Left lobe of liver (tissue), 2 donors: ENCODE measurements at regions not wholly inside any gene's neighbourhood (a gene's known extent, or its start where the extent isn't known, plus 50 kb on each side); places are given as distances from the start of the nearest gene placed in this dataset.
"Not testable (repeated sequence)": the region's sequence is repeated elsewhere in the genome, so short reads cannot be mapped to it uniquely, and the experiment has no call there.

Source experiments
- ATAC-seq: fragments of 200-7000 bp; cut with Tn5 transposase; one replicate; pipeline ENCODE4 v1.9.1; 2020; ENCODE audit warnings: mild to moderate bottlenecking, moderate library complexity
- DNase-seq: peaks from one replicate; pipeline ENCODE4 v3.0.0-alpha.2; 2020; ENCODE audit warnings: low spot score
- donor health status: DM: no; HTN: no; CAD: no; lungs with moderate emphysema.
- donor health status: DM: no; HTN: yes; CAD: no.

- ATAC-seq, result no peak
- DNase-seq, result no peak
These were observed 1252.9 kb upstream of the ACVR2A start for GRCh38 chr2:146591908-146592307.

DNA sequence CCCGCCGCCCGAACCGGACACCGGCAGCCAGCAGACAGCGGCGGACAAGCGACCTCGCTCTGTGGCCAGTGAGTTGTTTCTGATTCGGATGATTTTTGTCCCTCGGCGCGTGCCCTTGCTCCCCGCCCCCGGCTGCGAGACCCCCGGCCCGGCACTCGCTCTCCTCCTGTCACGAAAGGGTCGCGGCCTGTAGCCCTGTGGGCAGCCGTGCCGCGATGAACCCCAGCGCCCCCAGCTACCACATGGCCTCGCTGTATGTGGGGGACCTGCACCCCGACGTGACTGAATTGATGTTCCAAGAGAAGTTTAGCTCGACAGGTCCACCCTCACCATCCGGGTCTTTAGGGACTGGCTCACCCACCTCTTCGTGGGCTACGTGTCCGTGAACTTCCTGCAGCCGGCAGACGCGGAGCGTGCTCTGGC lies 1257.5 kb upstream of the ACVR2A start:
- no peak for ATAC-seq
- no peak for DNase-seq

- DNase-seq (no peak), ATAC-seq (no peak)
These were observed 1260.5 kb upstream of the ACVR2A start for GRCh38 chr2:146584316-146584715.

- no peak for ATAC-seq
- DNase-seq, result no peak
These were observed 1265.5 kb upstream of the ACVR2A start for GRCh38 chr2:146579147-146579930.

DNA sequence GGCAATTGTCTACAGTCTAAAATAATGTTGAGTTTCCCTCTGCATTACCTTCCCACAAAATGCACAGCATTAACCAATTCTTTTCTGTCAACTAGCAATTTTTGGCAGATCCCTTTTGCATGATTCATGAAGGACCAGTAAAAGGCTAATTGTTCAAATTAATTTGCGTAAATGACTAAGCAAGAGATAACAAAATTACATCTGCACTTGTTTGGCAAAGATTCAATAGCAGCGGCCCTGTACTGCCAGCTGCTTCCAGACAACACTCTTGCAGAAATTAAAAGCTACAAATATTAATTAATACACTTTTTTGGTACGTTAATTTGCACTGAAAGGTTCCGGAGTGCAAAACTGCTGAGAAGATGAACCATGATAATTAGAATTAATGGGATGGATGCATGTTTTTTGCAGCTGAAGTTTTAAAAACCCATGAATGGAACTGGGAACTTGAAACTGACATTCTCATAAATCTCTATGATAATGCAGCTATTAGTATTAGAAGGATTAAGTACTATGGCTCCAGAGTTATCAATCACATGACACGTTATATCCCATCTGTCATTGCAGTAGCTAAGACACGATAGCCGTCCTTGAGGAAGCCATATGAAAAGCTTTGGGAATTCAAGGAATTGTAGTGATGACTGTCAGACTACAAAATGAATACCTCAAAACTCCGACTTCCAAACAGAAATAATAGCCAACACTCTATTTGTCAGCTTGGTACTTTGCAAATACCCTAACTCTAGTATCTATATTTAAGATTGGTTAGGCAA lies 1268.3 kb upstream of the ACVR2A start:
- DNase-seq, result no peak
- no peak for ATAC-seq

DNA sequence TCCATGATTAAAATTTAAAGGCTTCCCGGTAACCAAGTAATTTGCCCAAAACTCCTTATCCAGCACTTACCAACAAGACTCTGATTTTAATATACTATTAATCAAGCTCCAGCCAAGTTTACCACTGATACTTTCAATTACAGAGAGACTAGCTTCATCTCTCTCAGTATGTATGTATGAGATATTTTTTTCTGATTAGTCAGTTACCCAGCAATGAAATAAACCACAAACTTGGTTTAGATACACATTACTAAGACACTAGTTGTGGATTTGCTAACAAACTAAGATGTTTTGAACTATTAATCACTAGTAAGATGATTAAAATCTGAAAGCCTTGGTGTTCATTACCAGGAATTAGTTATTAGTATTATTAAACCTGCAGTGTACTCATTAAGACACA lies 1272.2 kb upstream of the ACVR2A start:
- DNase-seq, result no peak
- no peak for ATAC-seq

DNA sequence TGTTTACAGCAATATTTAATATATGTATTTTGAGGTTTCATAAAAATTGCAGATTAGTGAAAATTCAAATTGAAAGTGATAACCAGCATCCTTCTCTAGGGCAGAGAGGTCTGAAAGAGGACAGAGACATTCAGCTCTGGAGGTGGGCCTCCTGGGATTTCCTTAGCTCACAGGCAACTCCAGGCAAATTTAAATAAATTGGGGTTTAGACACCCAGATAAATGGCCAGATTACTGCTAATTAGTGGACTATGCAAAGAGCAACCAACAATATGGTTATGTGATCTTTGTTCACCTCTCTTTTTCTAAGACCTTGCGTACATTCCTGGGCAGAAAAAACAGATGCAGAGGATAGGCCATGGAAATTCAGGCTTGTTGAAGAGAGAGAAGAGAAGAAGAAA lies 1282.8 kb upstream of the ACVR2A start:
- ATAC-seq, result no peak
- no peak for DNase-seq

GRCh38 chr2:146547236-146547635 lies 1297.6 kb upstream of the ACVR2A start:
- ATAC-seq, result no peak

GRCh38 chr2:146544701-146545100 lies 1300.1 kb upstream of the ACVR2A start:
- DNase-seq, result no peak
- ATAC-seq, result no peak

More at GRCh38 chr2:146547236-146547635, 1297.6 kb upstream of the ACVR2A start:
- DNase-seq, result no peak

GRCh38 chr2:146541896-146542295 lies 1302.9 kb upstream of the ACVR2A start:
- DNase-seq, result no peak
- no peak for ATAC-seq

DNA sequence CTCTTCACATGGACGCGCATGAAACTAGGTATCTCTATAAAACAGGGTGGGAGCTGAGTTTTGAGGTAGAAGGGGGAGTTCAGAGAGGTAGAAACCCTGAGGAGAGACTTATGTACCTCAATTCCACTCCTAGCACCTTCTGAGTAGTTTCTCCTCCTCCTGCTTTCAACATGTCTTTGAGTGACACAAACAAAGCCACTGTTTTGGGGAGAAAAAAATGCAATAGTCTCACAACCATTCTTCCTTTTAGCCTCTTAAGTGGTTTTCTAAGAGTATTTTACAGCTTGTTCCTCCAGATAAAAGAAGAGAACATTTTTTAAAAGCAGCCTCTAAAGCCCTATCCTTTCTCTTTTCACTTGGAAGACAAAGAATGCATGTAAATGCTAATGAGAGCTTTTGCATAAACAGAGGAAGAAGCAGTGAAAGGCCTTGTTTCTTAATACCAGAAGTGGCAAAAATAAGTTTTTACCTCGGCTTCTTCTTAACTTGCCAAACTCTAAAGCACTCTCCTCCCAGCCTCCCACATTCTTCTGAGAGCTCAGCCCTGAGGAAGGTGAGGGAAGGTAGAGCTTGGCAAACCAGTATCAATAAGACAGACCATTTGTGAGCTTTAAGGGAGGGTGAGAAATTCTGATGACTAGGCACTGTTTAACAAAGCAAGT lies 1304.4 kb upstream of the ACVR2A start:
- ATAC-seq, result no peak

GRCh38 chr2:146539739-146540138 lies 1305.1 kb upstream of the ACVR2A start:
- ATAC-seq, DNase-seq: not testable (repeated sequence)

More for the DNA sequence above, 1304.4 kb upstream of the ACVR2A start:
- no peak for DNase-seq

- no peak for ATAC-seq
- no peak for DNase-seq
These were observed 1307.4 kb upstream of the ACVR2A start for GRCh38 chr2:146537477-146537876.

DNA sequence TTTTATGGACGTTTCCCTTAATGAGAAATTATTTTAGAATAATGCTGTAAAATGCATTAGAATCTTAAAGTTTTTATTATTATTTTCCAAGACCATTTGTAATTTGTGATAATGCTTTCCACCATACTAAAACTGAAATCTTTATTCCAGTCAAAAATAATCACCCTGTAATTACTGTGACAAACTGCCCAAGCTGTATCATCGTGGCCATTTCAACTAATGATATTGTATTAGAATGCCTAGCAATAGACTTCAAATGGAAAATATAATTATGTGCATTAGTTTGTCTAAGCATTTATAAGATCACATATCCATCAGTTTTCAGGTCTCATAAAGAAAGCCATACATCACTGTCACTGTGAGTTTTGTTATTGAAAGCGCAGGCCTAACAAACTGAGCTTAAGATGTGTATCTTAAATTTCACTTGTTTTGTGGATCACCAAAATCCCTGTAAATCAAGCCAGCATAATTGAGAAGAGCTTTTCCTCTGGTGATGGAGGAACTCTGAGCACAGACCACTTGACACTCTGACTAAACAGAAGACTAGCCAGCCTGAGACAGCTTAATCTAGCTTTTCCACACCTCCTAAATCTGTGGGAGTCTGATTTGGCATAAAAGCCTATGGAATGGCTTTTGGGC lies 1312.2 kb upstream of the ACVR2A start:
- DNase-seq, result no peak
- ATAC-seq, result no peak

DNA sequence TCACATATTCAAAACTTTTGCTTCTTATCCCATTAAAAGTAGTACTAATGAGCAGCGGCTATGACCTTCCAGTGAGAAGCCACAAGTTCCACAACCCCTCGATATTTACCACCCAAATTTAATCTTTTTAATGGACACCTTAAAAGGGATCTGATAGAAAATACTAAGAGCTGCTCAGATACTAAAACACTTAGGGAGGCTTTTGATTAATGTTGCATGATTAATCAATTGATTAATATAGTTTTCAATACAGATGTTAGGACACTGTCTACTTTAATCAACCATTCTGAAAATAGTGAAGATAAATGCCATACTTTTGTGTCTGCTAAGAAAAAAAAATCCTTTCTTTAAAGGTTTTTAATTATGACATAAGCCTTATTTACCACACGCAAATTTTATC lies 1312.8 kb upstream of the ACVR2A start:
- no peak for DNase-seq
- ATAC-seq, result no peak

DNA sequence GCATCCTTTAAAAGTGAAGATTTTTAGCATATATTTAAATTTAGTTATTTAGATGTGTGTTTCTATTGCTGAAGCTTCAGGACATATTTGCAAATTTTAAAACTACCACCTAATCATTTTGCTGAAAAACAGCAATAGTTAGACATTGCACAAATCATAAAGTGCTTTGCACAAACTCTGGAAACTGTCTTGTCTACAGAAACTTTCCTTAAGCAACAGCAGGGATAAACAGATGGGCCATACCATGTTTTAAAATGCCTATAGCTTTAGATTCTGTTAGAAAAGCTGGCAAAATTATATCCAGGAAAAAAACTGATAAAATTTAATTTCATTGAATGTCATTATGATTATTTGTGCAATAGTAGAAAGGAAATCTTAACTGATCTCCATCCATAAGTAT lies 1313.9 kb upstream of the ACVR2A start:
- DNase-seq, result no peak
- ATAC-seq, result no peak

- ATAC-seq (no peak), DNase-seq (no peak)
These were observed 1317.7 kb upstream of the ACVR2A start for GRCh38 chr2:146527166-146527565.

GRCh38 chr2:146523196-146523595 lies 1321.6 kb upstream of the ACVR2A start:
- ATAC-seq (no peak), DNase-seq (no peak)

- no peak for DNase-seq
- no peak for ATAC-seq
These were observed 1338.0 kb upstream of the ACVR2A start for GRCh38 chr2:146506851-146507250.

DNA sequence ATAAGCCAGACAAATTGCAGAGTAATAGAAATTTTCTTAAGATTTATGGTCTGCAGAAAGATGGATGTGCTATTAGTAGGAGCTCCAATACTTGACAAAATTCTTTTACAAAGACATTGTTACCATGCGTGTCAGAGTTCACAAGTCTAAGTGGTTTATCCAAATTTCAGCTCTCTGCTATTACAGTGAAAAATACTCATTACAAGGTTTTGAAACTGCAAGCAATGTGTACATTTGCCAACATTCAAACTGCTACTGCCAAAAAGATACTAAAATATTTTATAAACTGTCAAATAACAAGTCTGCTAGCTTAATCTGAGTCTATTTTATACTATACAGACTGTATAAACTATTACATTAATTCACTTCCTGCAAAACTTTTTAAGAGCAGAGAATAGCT lies 1341.5 kb upstream of the ACVR2A start:
- no peak for DNase-seq
- ATAC-seq, result no peak

- DNase-seq (no peak), ATAC-seq (no peak)
These were observed 1348.6 kb upstream of the ACVR2A start for GRCh38 chr2:146496248-146496647.
